Activated CD4-positive, alpha-beta T cell treated with anti-CD3 and anti-CD28 coated beads for 24 hours (primary cell): ENCODE measurements at regions not wholly inside any gene's neighbourhood (a gene's known extent, or its start where the extent isn't known, plus 50 kb on each side); places are given as distances from the start of the nearest gene placed in this dataset.
A peak's percentile ranks its signal among the peaks of the same experiment; 100 is the strongest.

ENCODE experiments used
- DNase-seq, 2 donors: peaks; one replicate each; pipeline ENCODE4 v3.0.0-alpha.2; 2020; ENCODE audit warnings: low read depth in 2 of 2

DNA sequence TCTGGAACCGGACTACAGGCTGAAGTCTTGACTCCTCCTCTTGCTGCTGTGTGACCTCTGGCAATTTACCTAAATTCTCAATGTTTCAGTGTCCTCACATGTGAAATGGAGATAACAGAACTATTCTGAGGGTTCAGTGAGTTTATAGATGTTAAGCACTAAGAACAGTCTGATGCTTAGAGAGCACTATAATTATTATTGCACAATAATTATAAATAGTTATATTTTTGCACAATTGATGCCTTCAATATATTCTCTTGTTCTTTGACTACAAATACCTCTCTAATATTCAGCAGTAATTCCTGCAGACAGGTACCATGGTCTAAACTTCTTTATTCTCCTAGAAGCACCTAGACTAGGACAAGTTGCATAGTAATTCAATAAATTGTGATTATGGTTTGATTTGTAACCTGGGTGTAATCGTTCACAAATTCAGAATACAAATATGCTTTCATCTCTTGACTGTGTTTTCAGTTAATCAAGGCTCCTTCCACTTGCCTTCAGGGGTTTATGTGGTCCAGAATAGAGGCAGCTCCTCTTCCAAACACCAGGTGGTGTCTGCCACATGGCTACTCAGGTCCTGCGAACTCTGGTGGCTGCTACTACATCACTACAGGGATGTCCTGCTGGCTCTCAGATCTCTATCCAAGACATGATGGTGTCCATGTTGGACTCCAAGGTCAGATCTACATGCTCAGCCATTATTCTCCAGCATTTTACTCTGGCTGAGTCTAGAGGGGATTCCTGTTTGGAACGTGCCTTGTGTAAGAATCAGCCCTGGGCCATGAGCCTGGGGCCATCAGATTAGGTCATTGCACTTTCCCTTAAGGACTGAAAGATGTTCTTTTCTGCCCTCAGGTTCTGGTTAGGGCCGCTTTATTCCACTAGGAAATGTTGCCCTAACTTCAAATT is 103.4 kb downstream of the QRFPR start:
- no peak for DNase-seq

DNA sequence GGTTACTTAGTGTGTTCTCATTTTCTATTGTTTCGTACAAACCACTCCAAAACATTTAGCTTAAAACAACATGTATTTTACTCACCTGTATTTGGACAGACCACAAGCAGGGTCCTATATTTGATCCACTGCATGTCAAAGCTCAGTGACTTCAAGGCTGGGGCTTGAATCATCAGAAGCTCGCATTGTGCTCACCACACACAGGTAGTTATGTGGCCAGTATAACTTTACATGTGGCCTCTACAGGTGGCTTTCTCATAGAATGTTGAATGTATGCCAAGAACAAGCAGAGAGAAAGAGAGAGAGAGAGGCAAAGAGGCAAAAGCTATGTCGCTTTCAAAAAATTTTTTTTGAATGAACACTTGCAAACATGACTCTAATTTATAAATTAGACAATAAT is 107.6 kb downstream of the QRFPR start:
- no peak for DNase-seq

GRCh38 chr4:121272526-121272925 is 108.3 kb downstream of the QRFPR start:
- no peak for DNase-seq

- DNase-seq: no peak
These were observed 106.3 kb upstream of the TNIP3 start for GRCh38 chr4:121270389-121270788.

DNA sequence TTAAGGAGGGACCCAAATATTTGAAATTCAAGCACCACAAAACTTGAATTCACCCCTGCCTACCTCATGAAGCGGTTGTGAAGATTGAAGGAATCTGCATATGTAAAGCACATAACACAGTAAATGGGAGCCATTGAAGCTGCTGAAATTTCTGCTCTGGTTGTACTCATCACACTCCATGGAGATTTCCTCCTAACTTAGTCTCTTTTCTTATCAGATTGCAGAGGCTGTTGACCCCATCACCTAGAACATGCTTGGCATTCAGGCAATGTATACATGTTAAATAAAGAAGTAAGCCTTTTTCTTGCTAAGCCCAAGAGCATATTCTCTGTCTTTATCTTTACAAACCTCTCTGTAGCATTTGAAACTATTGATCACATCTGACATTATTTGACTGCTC is 104.9 kb upstream of the TNIP3 start:
- no peak for DNase-seq

- no peak for DNase-seq
These were observed 102.9 kb upstream of the TNIP3 start for GRCh38 chr4:121266982-121267381.

DNA sequence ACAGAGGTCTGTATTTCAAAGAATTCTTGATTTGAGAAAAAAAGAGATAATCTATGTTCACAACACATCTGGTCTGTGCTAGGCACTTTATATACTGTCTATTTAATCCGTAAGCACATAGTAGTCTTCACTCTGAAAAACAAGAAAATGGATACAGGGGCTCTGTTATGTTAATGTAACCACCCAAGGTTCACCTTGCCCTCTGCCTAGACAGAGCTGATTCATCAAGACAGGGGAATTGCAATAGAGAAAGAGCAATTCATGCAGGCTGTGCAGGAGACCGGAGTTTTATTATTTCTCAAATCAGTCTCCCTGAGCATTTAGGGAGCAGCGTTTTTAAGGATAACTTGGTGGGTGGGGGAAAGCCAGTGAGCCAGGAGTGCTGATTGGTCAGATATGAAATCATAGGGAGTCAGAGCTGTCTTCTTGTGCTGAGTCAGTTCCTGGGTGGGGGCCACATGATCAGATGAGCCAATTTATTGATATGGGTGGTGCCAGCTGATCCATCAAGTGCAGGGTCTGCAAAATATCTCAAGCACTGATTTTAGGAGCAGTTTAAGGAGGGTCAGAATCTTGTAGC is 92.9 kb upstream of the TNIP3 start:
- DNase-seq: no peak

DNA sequence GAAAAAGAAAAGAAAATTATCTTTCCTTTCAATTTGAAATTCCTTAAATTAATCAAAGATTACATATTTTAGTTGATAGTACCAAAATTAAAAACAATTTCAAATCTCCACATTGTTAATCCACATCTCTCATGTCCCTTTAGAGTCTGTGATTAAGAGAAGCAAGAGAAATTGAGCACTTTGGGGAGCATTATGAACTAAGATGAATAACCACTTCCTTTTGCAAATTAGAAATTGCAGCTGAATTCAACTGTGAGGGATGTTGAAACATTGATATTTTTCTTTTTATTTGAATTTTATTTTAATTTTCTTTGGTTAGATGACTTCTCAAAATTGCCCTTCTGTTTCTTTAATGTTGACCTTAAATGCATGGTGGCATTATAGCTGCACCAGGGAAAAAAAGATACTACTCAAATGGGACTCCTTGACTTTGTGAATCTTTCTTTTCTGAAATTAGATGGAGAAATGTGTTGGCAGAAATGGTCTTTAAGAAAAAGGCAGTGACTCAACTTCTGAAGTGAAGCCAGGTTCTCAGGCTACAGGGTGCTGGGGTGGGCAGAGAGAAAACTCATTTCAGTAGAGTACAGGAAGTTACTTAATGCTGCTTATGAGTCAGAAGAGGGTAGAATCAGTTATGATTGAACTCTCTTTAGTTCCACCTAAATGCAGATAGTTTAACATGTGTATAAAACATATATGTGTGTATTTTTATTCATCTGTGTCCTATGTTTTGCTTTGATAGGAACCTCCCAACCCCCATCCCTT is 92.0 kb upstream of the TNIP3 start:
- peak; percentile 27 to 49 for DNase-seq

DNA sequence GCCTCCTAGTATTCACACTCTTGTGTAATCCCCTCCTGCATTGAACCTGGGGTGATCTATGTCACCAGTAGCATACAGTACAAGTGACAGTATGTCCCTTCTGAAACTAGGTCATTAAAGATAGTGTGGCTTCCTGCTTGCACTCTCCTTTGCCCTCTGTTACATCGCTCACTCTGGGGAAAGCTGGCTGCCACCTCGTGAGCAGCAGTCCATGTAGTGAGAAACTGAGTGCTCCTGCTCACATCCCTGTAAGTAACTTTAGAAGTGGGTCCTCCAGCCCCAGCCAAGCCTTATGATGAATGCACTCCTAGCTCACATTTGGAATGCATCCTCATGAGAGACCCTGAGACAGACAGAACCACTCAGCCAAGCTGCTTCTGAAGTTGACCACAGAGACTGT is 89.8 kb upstream of the TNIP3 start:
- no peak for DNase-seq

DNA sequence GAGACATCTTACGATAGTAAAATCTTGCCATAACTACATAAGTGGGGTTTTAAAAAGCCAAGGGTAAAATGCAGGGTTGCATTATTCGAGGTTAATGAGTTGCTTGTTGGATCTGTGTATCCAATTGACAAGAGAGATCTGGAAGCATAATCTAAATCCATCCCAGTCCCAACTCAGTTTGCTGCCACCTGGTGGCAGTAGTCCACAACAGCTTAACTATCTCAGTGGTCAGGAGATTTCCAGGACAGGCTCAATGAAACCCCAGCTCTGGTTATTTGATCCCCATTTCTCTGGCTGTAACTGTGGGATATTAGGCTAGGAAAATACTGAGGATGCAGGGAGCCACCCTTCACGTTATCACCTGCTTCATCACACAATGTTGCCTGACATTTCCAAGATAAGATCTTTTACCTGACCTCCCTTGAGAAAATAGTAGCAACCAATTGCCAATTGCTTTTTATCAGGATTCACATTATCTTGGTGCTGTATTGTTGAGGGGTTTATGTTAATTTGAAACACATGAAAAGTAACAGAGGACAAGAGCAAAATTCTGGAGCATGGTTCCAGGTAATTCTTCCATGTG is 88.2 kb upstream of the TNIP3 start:
- DNase-seq: peak in 1 of 2 donors; percentile 42

DNA sequence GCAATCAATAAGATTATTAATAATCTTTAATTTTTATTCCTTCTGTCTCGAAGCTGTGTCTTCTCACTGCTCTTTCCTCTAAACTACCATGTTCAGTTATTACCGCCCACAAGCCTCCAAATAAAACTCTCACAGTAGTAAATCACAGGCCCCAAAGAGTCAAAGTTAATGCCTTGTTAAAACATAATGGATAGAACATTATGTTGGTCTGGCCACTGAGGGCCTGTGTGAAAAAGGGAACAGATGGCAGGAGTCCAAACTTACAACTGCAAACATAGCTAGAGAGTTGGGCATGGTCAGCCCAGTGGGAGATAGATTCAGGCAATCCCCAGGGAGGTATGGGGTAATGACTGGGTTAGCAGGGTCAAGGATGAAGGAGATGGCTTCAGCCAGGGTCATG is 84.6 kb upstream of the TNIP3 start:
- no peak for DNase-seq

DNA sequence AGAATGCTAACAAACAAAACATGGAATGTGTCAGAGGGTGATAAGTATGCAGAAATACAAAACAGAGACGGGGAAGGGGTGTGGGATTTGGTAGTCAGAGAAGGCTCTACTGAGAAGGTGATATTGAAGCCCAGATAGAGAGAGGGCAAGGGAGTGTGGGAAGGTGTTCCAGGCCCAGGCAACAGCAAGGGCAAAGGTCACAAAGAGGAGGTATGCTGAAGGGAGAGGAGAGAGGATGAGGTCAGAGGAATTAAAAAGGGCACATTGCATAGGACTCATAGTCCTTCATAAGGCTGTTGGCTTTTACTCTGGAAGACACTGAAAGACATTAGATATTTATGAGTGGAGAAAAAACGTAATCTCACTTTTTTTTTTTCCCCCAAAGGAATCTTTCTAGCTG is 82.6 kb upstream of the TNIP3 start:
- DNase-seq: no peak

DNA sequence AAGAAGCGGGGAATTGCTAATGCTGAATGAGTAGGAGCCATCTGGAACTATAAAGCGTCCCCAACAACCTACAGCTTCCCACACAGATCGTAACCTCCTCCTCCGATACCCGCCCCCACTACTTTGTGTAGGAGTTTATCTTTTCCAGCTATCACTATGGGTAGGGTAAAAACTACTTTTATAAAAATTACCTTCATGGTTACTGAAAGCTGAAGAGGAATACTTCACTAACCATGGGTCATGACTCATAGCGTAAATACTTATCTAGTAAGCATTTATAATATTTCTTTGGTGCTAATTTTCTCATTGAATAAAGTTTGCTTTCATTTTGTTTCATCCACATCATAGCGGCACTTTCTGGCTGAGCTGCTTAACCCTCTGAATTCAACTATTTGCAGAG is 79.4 kb upstream of the TNIP3 start:
- no peak for DNase-seq

GRCh38 chr4:121242188-121242750 is 78.1 kb upstream of the TNIP3 start:
- DNase-seq: no peak

GRCh38 chr4:121239951-121240350 is 75.8 kb upstream of the TNIP3 start:
- no peak for DNase-seq

DNA sequence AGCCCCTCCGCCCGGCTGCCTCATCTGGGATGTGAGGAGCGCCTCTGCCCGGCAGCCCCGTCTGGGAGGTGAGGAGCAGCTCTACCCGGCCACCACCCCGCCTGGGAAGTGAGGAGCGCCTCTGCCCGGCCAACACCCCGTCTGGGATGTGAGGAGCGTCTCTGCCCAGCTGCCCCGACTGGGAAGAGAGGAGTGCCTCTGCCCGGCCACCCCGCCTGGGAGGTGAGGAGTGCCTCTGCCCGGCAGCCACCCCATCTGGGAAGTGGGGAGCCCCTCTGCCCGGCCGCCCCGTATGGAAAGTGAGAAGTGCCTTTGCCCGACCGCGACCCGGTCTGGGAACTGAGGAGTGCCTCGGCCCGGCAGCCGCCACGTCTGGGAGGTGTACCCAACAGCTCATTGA is 74.3 kb upstream of the TNIP3 start:
- DNase-seq: no peak

DNA sequence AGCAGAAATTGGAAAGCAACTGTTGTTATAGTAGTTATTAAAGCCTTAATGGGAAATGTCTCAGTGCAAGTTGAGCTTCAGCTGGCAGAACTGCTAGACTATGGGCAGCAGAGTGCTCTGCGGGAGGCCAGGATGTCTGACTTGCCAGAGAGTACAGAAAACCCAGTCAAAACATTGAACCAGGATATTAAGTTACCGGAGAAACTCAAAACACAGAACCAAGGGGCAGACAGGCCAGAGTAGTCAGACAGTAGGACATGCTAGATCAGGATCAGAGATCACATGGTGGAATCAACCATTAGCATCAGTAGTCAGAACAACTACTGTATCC is 72.9 kb upstream of the TNIP3 start:
- no peak for DNase-seq

- no peak for DNase-seq
These were observed 72.4 kb upstream of the TNIP3 start for GRCh38 chr4:121236353-121237068.

DNA sequence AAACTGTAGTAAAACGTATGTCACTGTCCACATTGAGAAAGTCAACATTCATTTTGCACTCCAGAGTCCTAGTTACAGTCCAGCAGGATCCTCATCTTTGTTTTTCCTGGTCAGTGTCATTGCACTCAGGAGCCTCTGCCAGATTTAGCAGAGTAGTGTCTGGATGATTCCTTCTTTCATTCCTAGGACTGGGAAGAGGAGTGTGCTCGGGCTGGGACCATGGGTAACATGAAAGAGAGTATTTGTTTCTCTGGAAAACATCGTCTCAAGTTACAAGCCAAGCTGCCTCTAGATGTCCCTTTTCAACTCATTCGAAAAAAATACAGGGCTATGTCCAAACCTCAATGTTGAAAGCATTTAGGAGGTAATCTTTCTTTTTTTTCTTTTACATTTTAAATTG is 69.9 kb upstream of the TNIP3 start:
- no peak for DNase-seq

DNA sequence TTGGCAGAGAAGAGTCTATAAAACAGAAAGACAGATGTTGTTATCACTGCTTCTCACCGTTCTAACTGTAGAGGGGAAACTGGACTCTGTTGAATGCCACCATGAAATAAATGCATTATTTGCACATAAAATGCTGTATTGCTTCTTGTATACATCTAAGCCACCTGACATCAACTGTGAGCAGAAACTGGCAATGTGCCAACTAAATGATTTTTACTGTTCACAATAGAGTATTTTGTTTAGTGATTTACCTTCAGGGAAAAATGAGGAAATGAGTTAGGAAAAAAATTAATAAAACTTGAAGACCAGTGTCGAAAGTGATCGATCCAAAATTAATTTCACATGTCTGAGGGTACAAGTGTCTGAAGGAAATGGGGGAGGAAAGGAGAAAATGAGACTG is 65.9 kb upstream of the TNIP3 start:
- no peak for DNase-seq

DNA sequence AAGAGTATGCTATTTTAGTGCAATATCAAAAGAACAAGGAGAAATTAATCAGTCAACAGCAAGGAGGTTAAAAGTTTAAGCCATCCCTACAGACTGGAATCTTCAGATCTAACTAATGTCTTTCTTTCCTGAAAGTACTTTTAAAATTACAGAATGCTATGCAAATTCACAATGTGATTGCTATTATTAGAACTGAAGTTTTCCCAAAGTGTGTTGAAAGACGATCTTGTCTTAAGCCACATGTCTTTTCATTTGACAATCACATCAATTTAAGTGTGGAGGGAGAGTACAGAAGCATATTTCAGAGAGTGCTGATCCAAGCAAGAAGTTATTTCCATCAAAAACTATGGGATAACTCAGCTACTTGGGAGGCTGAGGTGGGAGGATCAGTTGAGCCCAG is 64.7 kb upstream of the TNIP3 start:
- no peak for DNase-seq
